Liver (tissue), 8 donors: ENCODE measurements at regions not wholly inside any gene's neighbourhood (a gene's known extent, or its start where the extent isn't known, plus 50 kb on each side); places are given as distances from the start of the nearest gene placed in this dataset.

Experiments used
- DNase-seq: peaks from one replicate; pipeline ENCODE4 v3.0.0-alpha.2; 2017; ENCODE audit warnings: low spot score
- H3K27ac ChIP-seq, 2 donors: one replicate each; pipeline ENCODE4 v1.7.0; 2013; ENCODE audit warnings: inconsistent platforms in 2 of 2, low read length in 2 of 2, control low read depth in 1 of 2, low read depth in 1 of 2, mild to moderate bottlenecking in 1 of 2
- H3K27me3 ChIP-seq, 4 donors: one replicate each; pipeline versions ENCODE4 v1.6.1 to v1.7.0; 2013; ENCODE audit warnings: low read length in 3 of 4, inconsistent platforms in 1 of 4, mild to moderate bottlenecking in 1 of 4, moderate library complexity in 1 of 4; ENCODE audit not compliant: control insufficient read depth in 4 of 4, insufficient read depth in 4 of 4
- H3K36me3 ChIP-seq, 4 donors: one replicate each; pipeline versions ENCODE4 v1.6.1 to v1.7.0; 2013; ENCODE audit warnings: low read length in 3 of 4, mild to moderate bottlenecking in 3 of 4, low read depth in 1 of 4, moderate library complexity in 1 of 4; ENCODE audit not compliant: control insufficient read depth in 4 of 4, insufficient read depth in 3 of 4
- H3K4me1 ChIP-seq, 4 donors: one replicate each; pipeline versions ENCODE4 v1.6.1 to v1.7.0; 2013; ENCODE audit warnings: low read length in 3 of 4, mild to moderate bottlenecking in 3 of 4, moderate library complexity in 1 of 4; ENCODE audit not compliant: control insufficient read depth in 4 of 4, insufficient read depth in 4 of 4
- H3K4me3 ChIP-seq, 3 donors: one replicate each; pipeline versions ENCODE4 v1.6.1 to v1.7.0; 2013; ENCODE audit warnings: low read length in 3 of 3, control low read depth in 1 of 3, low read depth in 1 of 3, mild to moderate bottlenecking in 1 of 3
- H3K9ac ChIP-seq, 2 donors: one replicate each; pipeline ENCODE4 v1.7.0; 2013; ENCODE audit warnings: low read length in 2 of 2, mild to moderate bottlenecking in 2 of 2, moderate library complexity in 2 of 2, control low read depth in 1 of 2, low read depth in 1 of 2
- H3K9me3 ChIP-seq, 4 donors: one replicate each; pipeline versions ENCODE4 v1.6.1 to v1.7.0; 2013; ENCODE audit warnings: low read length in 3 of 4; ENCODE audit not compliant: control insufficient read depth in 4 of 4
- ATF3 ChIP-seq: IDR thresholded peaks from 2 replicates; pipeline ENCODE4 v1.6.1; 2016; ENCODE audit warnings: antibody characterized with exemption
- CTCF ChIP-seq: fragments of 150-350 bp; IDR thresholded peaks from 2 replicates; pipeline ENCODE4 v1.5.1; 2017; ENCODE audit warnings: improper control_type of control experiment, low read depth, low read length; ENCODE audit not compliant: missing input control
- EGR1 ChIP-seq, 2 donors: IDR thresholded peaks; 2 replicates each; pipeline ENCODE4 v1.6.1; 2016 to 2018; ENCODE audit warnings: antibody characterized with exemption in 2 of 2, low read depth in 2 of 2
- FOXA1 ChIP-seq: IDR thresholded peaks from 2 replicates; pipeline ENCODE4 v1.6.1; 2016; ENCODE audit warnings: antibody characterized with exemption
- FOXA2 ChIP-seq: IDR thresholded peaks from 2 replicates; pipeline ENCODE4 v1.6.1; 2016; ENCODE audit warnings: antibody characterized with exemption
- GABPA ChIP-seq, 2 donors: IDR thresholded peaks in 1 of 2; conservative IDR thresholded peaks in 1 of 2; 2 replicates each; pipeline ENCODE4 v1.6.1; 2016; ENCODE audit warnings: antibody characterized with exemption in 2 of 2, mild to moderate bottlenecking in 1 of 2, moderate library complexity in 1 of 2
- HNF4A ChIP-seq, 2 donors: conservative IDR thresholded peaks; 2 replicates each; pipeline ENCODE4 v1.6.1; 2016; ENCODE audit warnings: antibody characterized with exemption in 2 of 2, mild to moderate bottlenecking in 2 of 2
- HNF4G ChIP-seq: IDR thresholded peaks from 2 replicates; pipeline ENCODE4 v1.6.1; 2016; ENCODE audit warnings: antibody characterized with exemption
- JUND ChIP-seq, 2 donors: IDR thresholded peaks; 2 replicates each; pipeline ENCODE4 v1.6.1; 2016; ENCODE audit warnings: antibody characterized with exemption in 2 of 2
- MAX ChIP-seq: IDR thresholded peaks from 2 replicates; pipeline ENCODE4 v1.6.1; 2016; ENCODE audit warnings: antibody characterized with exemption
- NR2F2 ChIP-seq: IDR thresholded peaks from 2 replicates; pipeline ENCODE4 v1.6.1; 2016; ENCODE audit warnings: antibody characterized with exemption
- RAD21 ChIP-seq, 2 donors: IDR thresholded peaks; 2 replicates each; pipeline ENCODE4 v1.6.1; 2016; ENCODE audit warnings: antibody characterized with exemption in 2 of 2, mild to moderate bottlenecking in 2 of 2
- REST ChIP-seq: IDR thresholded peaks from 2 replicates; pipeline ENCODE4 v1.6.1; 2016; ENCODE audit warnings: antibody characterized with exemption, mild to moderate bottlenecking
- RXRA ChIP-seq, 2 donors: IDR thresholded peaks; 2 replicates each; pipeline ENCODE4 v1.6.1; 2017 to 2018; ENCODE audit warnings: antibody characterized with exemption in 2 of 2, mild to moderate bottlenecking in 1 of 2
- SP1 ChIP-seq: IDR thresholded peaks from 2 replicates; pipeline ENCODE4 v1.6.1; 2018; ENCODE audit warnings: antibody characterized with exemption, mild to moderate bottlenecking
- TAF1 ChIP-seq: conservative IDR thresholded peaks from 2 replicates; pipeline ENCODE4 v1.6.1; 2016; ENCODE audit warnings: antibody characterized with exemption, mild to moderate bottlenecking
- YY1 ChIP-seq: IDR thresholded peaks from 2 replicates; pipeline ENCODE4 v1.6.1; 2016; ENCODE audit warnings: antibody characterized with exemption, mild to moderate bottlenecking
- ZBTB33 ChIP-seq: IDR thresholded peaks from 2 replicates; pipeline ENCODE4 v1.6.1; 2016; ENCODE audit warnings: antibody characterized with exemption
- WGBS: extraction: QIAGEN DNeasy Blood & Tissue Kit; methylation state at CpG from one replicate; pipeline ENCODE4 v1.1.7; 2013; 5-methylcytosine and 5-hydroxymethylcytosine counted together
- donor health status: healthy.
- donor health status: healthy.
- donor health status: healthy.
- donor health status: healthy.
- donor health status: healthy.

- H3K27ac ChIP-seq = no peak overlapping the region
- no peak overlapping the region for H3K4me3 ChIP-seq
- H3K9ac ChIP-seq = no peak overlapping the region
- TF ChIP-seq JUND (IDR thresholded peaks at IDR 0.05) = no peak
- no peak for TF ChIP-seq EGR1 (IDR thresholded peaks at IDR 0.05; ENCODE audit: low read depth in 2 of 2)
- TF ChIP-seq SP1 = no peak
- no peak for TF ChIP-seq RXRA (IDR thresholded peaks at IDR 0.05)
- TF ChIP-seq MAX = no peak
- TF ChIP-seq FOXA1 = no peak
- no peak for TF ChIP-seq TAF1
- TF ChIP-seq YY1 = no peak
- no peak for TF ChIP-seq GABPA (IDR thresholded peaks at IDR 0.05 in 1 of 2, conservative IDR thresholded peaks at IDR 0.05 in 1 of 2)
- TF ChIP-seq FOXA2 = no peak
- TF ChIP-seq HNF4A (conservative IDR thresholded peaks at IDR 0.05) = no peak
- no peak for TF ChIP-seq CTCF
- TF ChIP-seq NR2F2 = no peak
- TF ChIP-seq ATF3 = no peak
- TF ChIP-seq HNF4G = no peak
- TF ChIP-seq RAD21 (IDR thresholded peaks at IDR 0.05) = no peak
- no peak for TF ChIP-seq REST
- H3K9me3 ChIP-seq = no peaks in the 10 kb centered on the region
- H3K36me3 ChIP-seq = no peaks in the 10 kb centered on the region
- H3K4me1 ChIP-seq = peaks cover 0 to 11% (median 4%) of the 10 kb centered on the region in 4 donors
- no peaks in the 10 kb centered on the region for H3K27me3 ChIP-seq
- WGBS = 78% methylated on average over 2 of the region's 2 CpGs
- DNase-seq = no peak
These were observed 110.8 kb downstream of the SPRY1 start for GRCh38 chr4:123507376-123507775.

GRCh38 chr4:123510221-123510620, 113.6 kb downstream of the SPRY1 start:
- 96% methylated on average over 3 of the region's 3 CpGs for WGBS
- no peak for TF ChIP-seq ZBTB33
- TF ChIP-seq ATF3 = no peak
- no peak for TF ChIP-seq YY1
- TF ChIP-seq GABPA (IDR thresholded peaks at IDR 0.05 in 1 of 2, conservative IDR thresholded peaks at IDR 0.05 in 1 of 2) = no peak
- TF ChIP-seq JUND (IDR thresholded peaks at IDR 0.05) = no peak
- no peak for TF ChIP-seq RAD21 (IDR thresholded peaks at IDR 0.05)
- TF ChIP-seq RXRA (IDR thresholded peaks at IDR 0.05) = no peak
- no peak for TF ChIP-seq FOXA2
- no peak for TF ChIP-seq MAX
- TF ChIP-seq REST = no peak
- TF ChIP-seq TAF1 = no peak

More at GRCh38 chr4:123510221-123510620, 113.6 kb downstream of the SPRY1 start:
- Histone ChIP-seq H3K27me3 (no peaks in the 10 kb centered on the region), H3K9ac (no peak overlapping the region), H3K27ac (no peak overlapping the region), H3K36me3 (no peaks in the 10 kb centered on the region), H3K9me3 (no peaks in the 10 kb centered on the region), H3K4me3 (no peak overlapping the region), H3K4me1 (peaks cover 0 to 8% (median 1%) of the 10 kb centered on the region in 4 donors)
- DNase-seq = no peak
